Endodermal cell (in vitro differentiated cells): ENCODE measurements at regions not wholly inside any gene's neighbourhood (a gene's known extent, or its start where the extent isn't known, plus 50 kb on each side); places are given as distances from the start of the nearest gene placed in this dataset.

Experiments used
- DNase-seq: peaks from one replicate; pipeline ENCODE4 v3.0.0-alpha.2; 2017
- H3K27ac ChIP-seq: 2 replicates; pipeline ENCODE4 v1.5.1; 2013; ENCODE audit warnings: mild to moderate bottlenecking, low read depth, low read length, moderate library complexity
- H3K27me3 ChIP-seq: 2 replicates; pipeline ENCODE4 v1.6.1; 2013; ENCODE audit warnings: mild to moderate bottlenecking, low read length, moderate library complexity; ENCODE audit not compliant: insufficient read depth, control insufficient read depth, poor library complexity, severe bottlenecking
- H3K36me3 ChIP-seq: 2 replicates; pipeline ENCODE4 v1.7.0; 2013; ENCODE audit warnings: mild to moderate bottlenecking, low read length, moderate library complexity; ENCODE audit not compliant: control insufficient read depth, insufficient read depth
- H3K4me1 ChIP-seq: one replicate; pipeline ENCODE4 v1.7.0; 2013; ENCODE audit warnings: low read length; ENCODE audit not compliant: control insufficient read depth, insufficient read depth
- H3K4me3 ChIP-seq: 2 replicates; pipeline ENCODE4 v1.5.1; 2013; ENCODE audit warnings: mild to moderate bottlenecking, low read length, moderate library complexity
- H3K9ac ChIP-seq: 2 replicates; pipeline ENCODE4 v1.6.1; 2013; ENCODE audit warnings: mild to moderate bottlenecking, low read length, moderate library complexity; ENCODE audit not compliant: poor library complexity, severe bottlenecking; ENCODE audit errors: extremely low read depth
- H3K9me3 ChIP-seq: 2 replicates; pipeline ENCODE4 v1.6.1; 2013; ENCODE audit warnings: mild to moderate bottlenecking, low read length, moderate library complexity; ENCODE audit not compliant: control insufficient read depth
- H3K27ac Mint-ChIP-seq: 2 replicates; pipeline ENCODE4 v1.8.0; 2020; ENCODE audit warnings: mixed read lengths
- H3K27me3 Mint-ChIP-seq: 2 replicates; pipeline ENCODE4 v1.8.0; 2021; ENCODE audit warnings: mild to moderate bottlenecking, mixed read lengths; ENCODE audit not compliant: insufficient read depth
- H3K36me3 Mint-ChIP-seq: 2 replicates; pipeline ENCODE4 v1.8.0; 2020; ENCODE audit warnings: low read depth, mixed read lengths
- H3K4me1 Mint-ChIP-seq: 2 replicates; pipeline ENCODE4 v1.8.0; 2020; ENCODE audit warnings: mixed read lengths
- H3K4me3 Mint-ChIP-seq: 2 replicates; pipeline ENCODE4 v1.8.0; 2020; ENCODE audit warnings: mild to moderate bottlenecking, moderate library complexity, mixed read lengths
- H3K9me3 Mint-ChIP-seq: 2 replicates; pipeline ENCODE4 v1.8.0; 2020; ENCODE audit warnings: mild to moderate bottlenecking, mixed read lengths
- CTCF ChIP-seq: fragments of 200-600 bp; sonication (generic); conservative IDR thresholded peaks from 2 replicates; pipeline ENCODE4 v1.5.0; 2021; ENCODE audit warnings: antibody characterized with exemption, mild to moderate bottlenecking
- WGBS, 2 experiments: methylation state at CpG; one replicate each; pipeline versions ENCODE4 v1.1.5 to v1.1.7; 2013; ENCODE audit warnings: missing lambda C conversion rate in 2 of 2, mixed read lengths in 1 of 2; ENCODE audit not compliant: insufficient coverage in 1 of 2, insufficient read length in 1 of 2; 5-methylcytosine and 5-hydroxymethylcytosine counted together

GRCh38 chr1:11358984-11359383 lies 86.0 kb downstream of the UBIAD1 start:
- H3K27me3 Mint-ChIP-seq, result peaks cover 2% of the 10 kb centered on the region
- peaks cover 6% of the 10 kb centered on the region for H3K4me1 Mint-ChIP-seq
- H3K27ac Mint-ChIP-seq, result no peak overlapping the region

GRCh38 chr1:11362547-11363021 lies 89.6 kb downstream of the UBIAD1 start:
- DNase-seq, result no peak
- Mint-ChIP-seq H3K4me1 (no peaks in the 10 kb centered on the region), H3K27ac (no peak overlapping the region), H3K4me3 (no peak overlapping the region), H3K36me3 (no peaks in the 10 kb centered on the region), H3K27me3 (peaks cover 2% of the 10 kb centered on the region), H3K9me3 (no peaks in the 10 kb centered on the region)
- no peak for TF ChIP-seq CTCF
- Histone ChIP-seq H3K4me3 (no peak overlapping the region), H3K27ac (no peak overlapping the region), H3K9ac (no peak overlapping the region), H3K36me3 (no peaks in the 10 kb centered on the region), H3K9me3 (no peaks in the 10 kb centered on the region), H3K27me3 (no peaks in the 10 kb centered on the region), H3K4me1 (no peaks in the 10 kb centered on the region)
- WGBS, 2 experiments, result 74 to 78% methylated on average over 7 to 16 of the region's 16 CpGs

More at GRCh38 chr1:11358984-11359383, 86.0 kb downstream of the UBIAD1 start:
- no peak overlapping the region for H3K9ac ChIP-seq
- H3K4me1 ChIP-seq, result no peaks in the 10 kb centered on the region
- no peaks in the 10 kb centered on the region for H3K36me3 ChIP-seq
- no peak overlapping the region for H3K4me3 Mint-ChIP-seq
- no peaks in the 10 kb centered on the region for H3K36me3 Mint-ChIP-seq
- no peak overlapping the region for H3K4me3 ChIP-seq
- no peaks in the 10 kb centered on the region for H3K9me3 Mint-ChIP-seq
- no peak for DNase-seq
- H3K27ac ChIP-seq, result peak overlapping the region; percentile 11
- no peak for TF ChIP-seq CTCF
- 87 to 92% methylated on average over 5 to 6 of the region's 6 CpGs for WGBS, 2 experiments
- H3K27me3 ChIP-seq, result no peaks in the 10 kb centered on the region
- no peaks in the 10 kb centered on the region for H3K9me3 ChIP-seq

- no peaks in the 10 kb centered on the region for H3K36me3 Mint-ChIP-seq
- Histone ChIP-seq H3K27me3 (no peaks in the 10 kb centered on the region), H3K27ac (no peak overlapping the region), H3K9me3 (no peaks in the 10 kb centered on the region), H3K4me3 (no peak overlapping the region), H3K4me1 (no peaks in the 10 kb centered on the region), H3K36me3 (no peaks in the 10 kb centered on the region), H3K9ac (no peak overlapping the region)
- H3K27me3 Mint-ChIP-seq, result no peaks in the 10 kb centered on the region
- no peak overlapping the region for H3K27ac Mint-ChIP-seq
- no peaks in the 10 kb centered on the region for H3K9me3 Mint-ChIP-seq
- H3K4me3 Mint-ChIP-seq, result no peak overlapping the region
- peak; percentile 71 for TF ChIP-seq CTCF
- H3K4me1 Mint-ChIP-seq, result no peaks in the 10 kb centered on the region
- 83 to 88% methylated on average over 5 to 7 of the region's 7 CpGs for WGBS, 2 experiments
- no peak for DNase-seq
These were observed 91.2 kb downstream of the UBIAD1 start for GRCh38 chr1:11364170-11364569.
